C4-2B (cell line): ENCODE measurements at regions not wholly inside any gene's neighbourhood (a gene's known extent, or its start where the extent isn't known, plus 50 kb on each side); places are given as distances from the start of the nearest gene placed in this dataset.
A peak's percentile ranks its signal among the peaks of the same experiment; 100 is the strongest.
"Not testable (repeated sequence)": the region's sequence is repeated elsewhere in the genome, so short reads cannot be mapped to it uniquely, and the experiment has no call there.

Experiments used
- H3K27ac ChIP-seq: fragments of 450-650 bp; 2 replicates; pipeline ENCODE4 v1.5.1; 2017
- CTCF ChIP-seq: fragments of 450-650 bp; conservative IDR thresholded peaks from 2 replicates; pipeline ENCODE4 v1.5.1; 2017; ENCODE audit warnings: mild to moderate bottlenecking
- ZFX ChIP-seq: fragments of 450-650 bp; IDR thresholded peaks from 2 replicates; pipeline ENCODE4 v1.6.1; 2017

DNA sequence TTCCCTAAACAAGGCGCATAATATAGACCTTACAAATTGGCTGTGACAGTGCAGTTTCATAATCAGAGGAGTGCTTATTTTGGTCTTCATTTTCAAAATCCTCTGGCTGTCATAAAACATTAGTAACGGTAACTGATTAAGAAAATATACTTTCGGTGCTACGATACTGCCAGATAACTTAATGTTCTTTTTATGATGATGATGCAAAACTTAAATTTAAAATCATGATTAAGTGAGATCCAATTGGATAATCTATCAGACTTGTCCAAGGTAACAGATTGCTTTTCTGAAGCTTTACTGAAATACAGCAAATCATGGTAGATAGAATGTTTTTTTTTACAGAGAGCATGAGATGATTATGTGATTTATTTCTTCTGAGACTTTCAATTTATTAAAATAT lies 364.2 kb upstream of the CNTN3 start:
- no peak overlapping the region for H3K27ac ChIP-seq
- TF ChIP-seq CTCF: no peak
- TF ChIP-seq ZFX: no peak

DNA sequence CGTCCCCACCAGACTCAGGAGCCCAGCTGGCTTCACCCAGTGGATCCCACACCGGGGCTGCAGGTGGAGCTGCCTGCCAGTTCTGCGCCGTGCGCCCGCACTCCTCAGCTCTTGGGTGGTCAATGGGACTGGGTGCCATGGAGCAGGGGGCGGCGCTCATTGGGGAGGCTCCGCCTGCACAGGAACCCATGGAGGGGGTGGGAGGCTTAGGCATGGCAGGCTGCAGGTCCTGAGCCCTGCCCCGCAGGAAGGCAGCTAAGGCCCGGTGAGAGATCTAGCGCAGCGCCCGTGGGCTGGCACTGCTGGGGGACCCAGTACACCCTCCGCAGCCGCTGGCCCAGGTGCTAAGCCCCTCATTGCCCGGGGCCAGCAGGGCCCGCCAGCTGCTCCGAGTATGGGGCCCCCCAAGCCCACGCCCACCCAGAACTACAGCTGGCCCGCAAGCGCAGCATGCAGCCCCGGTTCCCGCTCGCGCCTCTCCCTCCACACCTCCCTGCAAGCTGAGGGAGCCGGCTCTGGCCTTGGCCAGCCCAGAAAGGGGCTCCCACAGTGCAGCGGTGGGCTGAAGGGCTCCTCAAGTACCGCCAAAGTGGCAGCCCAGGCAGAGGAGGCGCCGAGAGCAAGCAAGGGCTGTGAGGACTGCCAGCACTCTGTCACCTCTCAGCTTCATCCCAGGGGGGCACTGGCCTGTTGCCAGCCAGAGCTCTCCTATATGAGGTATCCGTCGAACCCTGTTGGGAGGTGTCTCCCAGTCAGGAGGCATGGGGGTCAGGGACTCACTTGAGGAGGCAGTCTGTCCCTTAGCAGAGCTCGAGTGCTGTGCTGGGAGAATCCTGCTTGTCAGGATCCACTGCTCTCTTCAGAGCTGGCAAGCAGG lies 370.8 kb upstream of the CNTN3 start:
- H3K27ac ChIP-seq: not testable (repeated sequence)

GRCh38 chr3:74988095-74988494 lies 373.6 kb upstream of the CNTN3 start:
- H3K27ac ChIP-seq: no peak overlapping the region
- TF ChIP-seq ZFX: no peak
- no peak for TF ChIP-seq CTCF

GRCh38 chr3:74992898-74993297 lies 378.4 kb upstream of the CNTN3 start:
- no peak overlapping the region for H3K27ac ChIP-seq
- TF ChIP-seq CTCF (no peak), ZFX (no peak)

- TF ChIP-seq CTCF (peak; percentile 71), ZFX (no peak)
- no peak overlapping the region for H3K27ac ChIP-seq
Measured at GRCh38 chr3:75001330-75001729, 386.9 kb upstream of the CNTN3 start.

- no peak overlapping the region for H3K27ac ChIP-seq
- TF ChIP-seq CTCF (no peak), ZFX (no peak)
Measured at GRCh38 chr3:75012791-75013331, 398.4 kb upstream of the CNTN3 start.

DNA sequence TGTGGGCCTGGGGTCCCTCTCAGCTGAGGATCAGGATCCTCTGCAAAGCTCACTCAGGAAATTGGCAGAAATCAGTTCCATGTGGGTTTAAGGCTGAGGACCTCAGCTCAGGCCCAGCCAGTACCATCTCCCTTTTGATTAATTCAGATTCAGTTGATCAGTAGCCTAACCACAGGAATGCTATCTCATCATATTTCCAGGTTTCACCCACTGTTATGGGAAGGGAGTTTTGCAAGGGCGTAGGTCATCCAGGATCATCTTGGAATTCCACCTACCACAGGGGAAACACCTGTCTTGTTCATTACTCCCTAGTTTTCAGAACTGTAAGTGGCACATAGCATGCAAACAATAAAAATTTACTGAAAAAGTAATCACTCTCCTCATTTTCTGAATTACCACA lies 399.5 kb upstream of the CNTN3 start:
- no peak for TF ChIP-seq ZFX
- no peak for TF ChIP-seq CTCF
- no peak overlapping the region for H3K27ac ChIP-seq

- no peak for TF ChIP-seq CTCF
- TF ChIP-seq ZFX: no peak
- H3K27ac ChIP-seq: no peak overlapping the region
Measured at GRCh38 chr3:75015280-75015679, 400.8 kb upstream of the CNTN3 start.
